Activated CD4-positive, alpha-beta T cell treated with anti-CD3 and anti-CD28 coated beads for 36 hours (primary cell): ENCODE measurements at regions not wholly inside any gene's neighbourhood (a gene's known extent, or its start where the extent isn't known, plus 50 kb on each side); places are given as distances from the start of the nearest gene placed in this dataset.
"Not testable (repeated sequence)": the region's sequence is repeated elsewhere in the genome, so short reads cannot be mapped to it uniquely, and the experiment has no call there.

Experiments used
- ATAC-seq: fragments of 200-7000 bp; cut with Tn5 transposase; one replicate; pipeline ENCODE4 v1.10.0; 2021; ENCODE audit warnings: mild to moderate bottlenecking, moderate library complexity
- CTCF ChIA-PET: fragments of 350-600 bp; sonication (Branson Sonifier 250); formaldehyde crosslinking; loops from one replicate; lab custom pipeline; 2021; ENCODE audit warnings: antibody characterized with exemption; lab: Charles Lee
- POLR2A ChIA-PET: fragments of 350-600 bp; sonication (Branson Sonifier 250); formaldehyde crosslinking; loops from one replicate; lab custom pipeline; 2021; ENCODE audit warnings: antibody characterized with exemption, inconsistent platforms; lab: Charles Lee
- DNase-seq: peaks from one replicate; pipeline ENCODE4 v3.0.0-alpha.2; 2020
- H3K27ac Mint-ChIP-seq: one replicate; pipeline ENCODE4 v1.8.0; 2021; ENCODE audit warnings: mixed read lengths
- H3K27me3 Mint-ChIP-seq: one replicate; pipeline ENCODE4 v1.8.0; 2021; ENCODE audit warnings: mixed read lengths
- H3K36me3 Mint-ChIP-seq: one replicate; pipeline ENCODE4 v1.8.0; 2021; ENCODE audit warnings: low read depth, mixed read lengths
- H3K4me1 Mint-ChIP-seq: one replicate; pipeline ENCODE4 v1.8.0; 2021; ENCODE audit warnings: mixed read lengths
- H3K4me3 Mint-ChIP-seq: one replicate; pipeline ENCODE4 v1.8.0; 2021; ENCODE audit warnings: mild to moderate bottlenecking, moderate library complexity, mixed read lengths
- H3K9me3 Mint-ChIP-seq: one replicate; pipeline ENCODE4 v1.8.0; 2021; ENCODE audit warnings: low read depth, mixed read lengths
- intact Hi-C, 2 experiments: fragments of 100-400 bp; cut with DNase I in 1 of 2; cut with micrococcal nuclease in 1 of 2; formaldehyde crosslinking; loops; one replicate each; pipeline versions ENCODE4 v1.14.2 to v1.15.1; 2022 to 2024; cut with DNase I, micrococcal nuclease

DNA sequence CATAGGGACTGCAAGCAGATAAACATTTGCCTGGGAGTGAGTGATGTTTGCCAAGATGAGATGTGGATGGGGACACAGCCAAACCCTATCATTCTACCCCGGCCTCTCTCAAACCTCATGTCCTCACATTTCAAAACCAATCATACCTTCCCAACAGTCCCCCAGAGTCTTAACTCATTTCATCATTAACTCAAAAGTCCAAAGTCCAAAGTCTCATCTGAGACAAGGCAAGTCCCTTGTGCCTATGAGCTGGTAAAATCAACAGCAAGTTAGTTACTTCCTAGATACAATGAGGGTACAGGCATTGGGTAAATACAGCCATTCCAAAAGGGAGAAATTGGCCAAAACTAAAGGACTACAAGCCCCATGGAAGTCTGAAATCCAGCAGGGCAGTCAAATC, 822.9 kb upstream of the SPRY2 start:
- H3K36me3 Mint-ChIP-seq, H3K27ac Mint-ChIP-seq, POLR2A ChIA-PET, H3K27me3 Mint-ChIP-seq, CTCF ChIA-PET, H3K9me3 Mint-ChIP-seq, intact Hi-C loops, H3K4me3 Mint-ChIP-seq, ATAC-seq, H3K4me1 Mint-ChIP-seq, DNase-seq: not testable (repeated sequence)

DNA sequence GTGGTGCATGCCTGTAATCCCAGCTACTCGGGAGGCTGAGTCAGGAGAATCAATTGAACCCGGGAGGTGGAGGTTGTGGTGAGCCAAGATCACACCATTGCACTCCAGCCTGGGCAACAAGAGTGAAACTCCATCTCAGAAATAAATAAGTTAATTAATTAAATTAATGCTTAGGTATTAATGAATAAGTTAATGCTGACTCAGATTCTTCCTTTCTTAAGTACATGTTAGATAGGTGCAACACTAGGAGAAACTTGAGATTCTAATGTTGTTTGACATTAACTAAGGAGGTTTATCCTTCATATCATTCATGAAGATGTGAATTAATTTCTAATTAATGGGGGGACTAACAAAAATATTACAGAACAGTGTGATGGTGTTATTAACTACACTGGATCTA, 812.6 kb upstream of the SPRY2 start:
- DNase-seq: no peak
- ChIA-PET CTCF (no interaction called here), POLR2A (no interaction called here)
- H3K4me3 Mint-ChIP-seq: no peak overlapping the region
- peaks cover 4% of the 10 kb centered on the region for H3K9me3 Mint-ChIP-seq
- no peaks in the 10 kb centered on the region for H3K4me1 Mint-ChIP-seq
- H3K27me3 Mint-ChIP-seq: no peaks in the 10 kb centered on the region
- ATAC-seq: no peak
- H3K36me3 Mint-ChIP-seq: no peaks in the 10 kb centered on the region
- H3K27ac Mint-ChIP-seq: no peak overlapping the region
- intact Hi-C loops: no loop called here

DNA sequence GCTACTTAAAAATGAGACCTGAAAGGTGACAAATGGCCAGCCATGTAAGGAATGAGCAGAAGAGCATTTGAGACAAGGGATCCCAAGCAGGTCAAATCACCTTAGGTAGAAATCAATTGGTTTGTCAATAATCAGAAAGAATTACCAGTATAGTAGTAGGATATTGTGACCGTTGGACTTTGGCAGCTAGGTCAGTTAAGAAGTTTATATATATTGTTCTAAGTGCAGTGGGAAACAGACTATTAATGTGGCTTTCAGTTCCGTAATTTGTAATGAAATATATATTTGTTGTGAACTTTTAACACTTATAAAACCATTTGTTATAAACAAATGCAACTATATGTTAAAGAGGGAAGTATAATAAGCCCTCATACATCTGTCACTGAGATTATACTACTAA, 807.9 kb upstream of the SPRY2 start:
- DNase-seq: no peak
- Mint-ChIP-seq H3K4me1 (no peaks in the 10 kb centered on the region), H3K27ac (no peak overlapping the region), H3K36me3 (no peaks in the 10 kb centered on the region), H3K27me3 (no peaks in the 10 kb centered on the region), H3K9me3 (peaks cover 10% of the 10 kb centered on the region), H3K4me3 (no peak overlapping the region)
- CTCF ChIA-PET: no interaction called here
- intact Hi-C loops: no loop called here
- ATAC-seq: no peak
- POLR2A ChIA-PET: no interaction called here

DNA sequence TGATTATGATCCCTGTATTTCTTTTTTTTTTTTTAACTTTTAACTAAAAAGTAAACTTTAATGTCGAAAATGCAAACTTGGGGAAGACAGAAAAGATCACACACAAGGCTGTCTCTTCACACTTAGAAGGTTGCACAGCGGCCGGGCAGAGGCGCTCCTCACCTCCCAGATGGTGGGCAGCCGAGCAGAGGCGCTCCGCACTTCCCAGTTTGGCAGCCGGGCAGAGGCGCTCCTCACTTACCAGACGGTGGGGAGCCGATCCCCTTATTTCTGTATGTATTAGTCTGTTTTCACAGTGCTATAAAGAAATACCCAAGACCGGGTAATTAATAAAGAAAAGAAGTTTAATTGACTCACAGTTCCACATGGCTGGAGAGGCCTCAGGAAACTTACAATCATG, 805.6 kb upstream of the SPRY2 start:
- intact Hi-C loops, H3K4me1 Mint-ChIP-seq, DNase-seq, POLR2A ChIA-PET, H3K36me3 Mint-ChIP-seq, H3K27ac Mint-ChIP-seq, CTCF ChIA-PET, H3K4me3 Mint-ChIP-seq, H3K27me3 Mint-ChIP-seq, ATAC-seq: not testable (repeated sequence)
- H3K9me3 Mint-ChIP-seq: peaks cover 10% of the 10 kb centered on the region

DNA sequence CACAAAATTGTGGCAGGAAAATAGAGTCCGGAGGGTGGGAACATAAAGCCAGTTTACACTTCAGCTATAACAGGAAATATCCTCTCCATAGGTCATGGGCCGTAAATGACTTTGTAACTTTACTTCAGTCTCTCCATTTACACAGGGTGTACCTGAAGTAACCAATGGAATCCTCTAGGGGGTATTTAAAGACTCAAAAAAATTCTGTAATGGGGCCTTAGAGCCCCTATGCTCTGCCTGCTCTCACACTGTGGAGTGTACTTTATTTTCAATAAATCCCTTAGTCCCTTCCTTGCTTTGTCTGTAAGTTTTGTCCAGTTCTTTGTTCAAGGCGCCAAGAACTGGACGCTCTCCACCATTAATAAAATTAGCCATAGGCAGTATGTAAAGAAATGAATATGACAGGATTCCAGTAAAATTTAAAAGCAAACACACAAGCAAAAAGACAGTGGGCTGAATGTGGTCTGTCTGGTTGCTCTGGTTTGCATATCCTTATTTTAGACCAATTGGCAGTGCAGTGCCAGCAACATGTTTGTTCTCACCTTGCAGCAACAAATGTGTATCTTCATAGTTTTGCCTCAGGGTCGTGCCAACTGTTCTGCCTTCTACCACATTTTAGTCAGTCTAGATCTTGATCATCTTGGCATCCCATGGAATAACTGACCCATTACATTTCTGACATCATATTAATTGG, 801.5 kb upstream of the SPRY2 start:
- Mint-ChIP-seq H3K36me3 (no peaks in the 10 kb centered on the region), H3K27me3 (no peaks in the 10 kb centered on the region), H3K4me3 (no peak overlapping the region), H3K4me1 (no peaks in the 10 kb centered on the region), H3K9me3 (peaks cover 12% of the 10 kb centered on the region), H3K27ac (no peak overlapping the region)
- intact Hi-C loops: no loop called here
- ChIA-PET POLR2A (no interaction called here), CTCF (no interaction called here)
- ATAC-seq (no peak), DNase-seq (no peak)

DNA sequence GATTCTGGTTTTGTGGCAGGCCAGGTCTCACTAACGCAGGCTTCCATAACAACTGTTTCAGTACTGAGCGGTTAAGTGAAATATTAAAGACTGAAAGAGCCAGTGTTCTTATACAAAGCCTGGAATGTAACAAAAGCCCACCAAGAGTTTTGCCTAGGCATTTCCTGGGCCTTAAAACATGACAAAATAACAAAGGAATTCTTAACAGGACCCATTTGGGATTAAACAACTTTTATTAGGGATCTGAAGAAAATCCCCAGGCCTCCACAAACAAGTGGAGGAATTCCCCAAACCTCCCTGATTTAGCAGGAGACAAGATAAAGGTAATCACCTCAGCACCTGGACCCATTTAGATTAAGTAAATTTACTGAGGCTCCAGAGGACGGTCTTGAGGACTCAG, 799.7 kb upstream of the SPRY2 start:
- intact Hi-C loops: no loop called here
- H3K36me3 Mint-ChIP-seq: no peaks in the 10 kb centered on the region
- H3K4me1 Mint-ChIP-seq: no peaks in the 10 kb centered on the region
- no peaks in the 10 kb centered on the region for H3K27me3 Mint-ChIP-seq
- POLR2A ChIA-PET: no interaction called here
- H3K9me3 Mint-ChIP-seq: peaks cover 7% of the 10 kb centered on the region
- CTCF ChIA-PET: no interaction called here
- ATAC-seq (no peak), DNase-seq (no peak)
- no peak overlapping the region for H3K4me3 Mint-ChIP-seq
- H3K27ac Mint-ChIP-seq: no peak overlapping the region

DNA sequence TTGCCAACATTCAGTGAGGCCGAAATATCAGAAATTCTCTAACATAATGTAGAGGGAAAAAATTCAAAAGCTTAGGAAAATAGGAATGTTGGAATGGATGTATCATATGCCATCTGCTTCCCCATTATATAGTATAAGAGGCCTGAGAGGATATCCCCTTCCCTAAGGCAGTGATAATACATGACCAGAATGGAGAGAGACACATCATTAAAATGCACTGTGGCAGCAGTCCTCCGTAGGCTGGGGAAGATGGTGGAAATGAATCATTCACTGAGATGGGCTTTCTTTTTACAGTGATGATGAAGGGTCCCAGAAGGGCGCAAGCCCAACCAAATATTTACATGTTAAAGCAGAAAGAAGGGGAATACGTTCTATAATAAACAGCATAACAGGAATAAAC, 799.1 kb upstream of the SPRY2 start:
- ChIA-PET CTCF (no interaction called here), POLR2A (no interaction called here)
- no peaks in the 10 kb centered on the region for H3K27me3 Mint-ChIP-seq
- DNase-seq: no peak
- H3K9me3 Mint-ChIP-seq: peaks cover 5% of the 10 kb centered on the region
- intact Hi-C loops: loop anchor here in 1 of 2 experiments (10.0 kb wide), 1 partner anchor 735 kb away; no protein-coding TSS in a partner anchor
- no peak overlapping the region for H3K27ac Mint-ChIP-seq
- ATAC-seq: no peak
- no peak overlapping the region for H3K4me3 Mint-ChIP-seq
- no peaks in the 10 kb centered on the region for H3K36me3 Mint-ChIP-seq
- H3K4me1 Mint-ChIP-seq: no peaks in the 10 kb centered on the region

DNA sequence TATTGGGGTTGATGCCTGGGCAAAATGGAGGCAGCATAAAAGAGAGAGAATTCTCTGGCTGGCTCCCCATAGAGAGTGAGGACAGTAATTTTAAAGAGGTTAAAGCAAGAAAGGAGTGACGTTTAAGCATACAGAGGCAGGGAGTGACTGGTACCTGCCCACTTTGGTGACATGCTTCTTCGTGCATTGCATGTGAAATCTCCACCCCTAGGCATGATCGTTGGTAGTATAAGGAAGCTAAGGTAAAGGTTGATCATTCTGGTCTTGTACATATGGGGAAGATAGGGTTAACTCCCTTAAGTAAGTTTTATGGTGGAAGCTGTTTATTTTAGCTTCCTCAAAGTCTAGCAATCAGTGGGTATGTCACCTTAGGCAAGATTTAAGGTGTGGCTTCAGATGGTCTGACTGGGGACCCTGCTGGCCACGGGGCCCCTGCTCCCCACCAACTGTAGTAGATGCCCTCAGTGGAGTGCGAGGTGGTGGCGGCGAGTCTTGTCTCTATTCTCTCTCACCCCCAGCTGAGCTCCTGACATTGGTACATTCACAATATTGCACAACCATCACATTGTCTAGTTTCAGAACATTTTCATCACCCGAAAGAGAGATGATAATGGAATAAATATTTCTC, 797.5 kb upstream of the SPRY2 start:
- CTCF ChIA-PET: no interaction called here

DNA sequence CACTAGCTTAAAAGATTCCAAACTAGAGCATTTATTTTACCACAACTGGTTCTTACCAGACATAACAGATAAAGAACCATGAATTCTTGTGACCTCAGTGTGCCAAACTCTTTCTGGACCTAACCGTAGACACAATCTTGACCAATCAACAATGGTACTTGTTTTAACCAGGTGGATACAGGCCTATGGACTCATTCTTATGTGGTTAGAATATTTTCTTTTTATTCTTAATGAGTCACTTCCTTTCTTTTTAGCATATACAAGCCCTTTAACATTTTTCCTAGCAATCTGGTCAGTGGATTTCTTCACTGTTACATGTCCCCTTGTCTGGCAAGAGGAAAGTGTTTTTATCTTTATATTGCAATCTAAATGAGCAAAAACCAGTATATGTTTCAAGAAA, 792.1 kb upstream of the SPRY2 start:
- no peaks in the 10 kb centered on the region for H3K36me3 Mint-ChIP-seq
- DNase-seq (no peak), ATAC-seq (no peak)
- no peaks in the 10 kb centered on the region for H3K4me1 Mint-ChIP-seq
- no peaks in the 10 kb centered on the region for H3K27me3 Mint-ChIP-seq
- ChIA-PET CTCF (no interaction called here), POLR2A (no interaction called here)
- no peak overlapping the region for H3K4me3 Mint-ChIP-seq
- intact Hi-C loops: loop anchor here in 1 of 2 experiments (10.0 kb wide), 1 partner anchor 728 kb away; no protein-coding TSS in a partner anchor
- no peak overlapping the region for H3K27ac Mint-ChIP-seq
- H3K9me3 Mint-ChIP-seq: no peaks in the 10 kb centered on the region

More for the DNA sequence above, 797.5 kb upstream of the SPRY2 start:
- Mint-ChIP-seq H3K9me3 (peaks cover 5% of the 10 kb centered on the region), H3K36me3 (no peaks in the 10 kb centered on the region), H3K27me3 (no peaks in the 10 kb centered on the region), H3K27ac (no peak overlapping the region), H3K4me3 (no peak overlapping the region), H3K4me1 (no peaks in the 10 kb centered on the region)
- POLR2A ChIA-PET: no interaction called here
- no peak for DNase-seq
- intact Hi-C loops: loop anchor here in 1 of 2 experiments (10.0 kb wide), 1 partner anchor 734 kb away; no protein-coding TSS in a partner anchor
- no peak for ATAC-seq

DNA sequence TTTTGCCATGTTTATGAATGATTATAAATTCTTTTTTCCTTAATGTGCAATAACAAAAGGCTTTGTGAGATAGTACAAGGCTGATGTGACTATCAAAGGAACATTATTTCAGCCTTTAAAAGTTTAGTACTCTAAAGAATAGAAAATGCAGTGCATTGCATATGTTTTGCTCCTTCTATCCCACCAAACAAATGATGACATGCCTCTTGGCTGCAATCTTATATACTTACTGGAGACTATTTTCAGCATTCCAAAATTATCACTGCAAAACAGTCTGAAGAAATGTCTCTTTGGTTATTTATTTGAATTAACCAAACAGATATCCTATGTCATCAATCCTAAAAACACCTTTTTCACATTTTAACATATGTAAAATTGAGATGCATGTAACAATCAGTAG, 776.5 kb upstream of the SPRY2 start:
- DNase-seq: no peak
- POLR2A ChIA-PET: no interaction called here
- CTCF ChIA-PET: no interaction called here
- intact Hi-C loops: no loop called here
- Mint-ChIP-seq H3K4me3 (no peak overlapping the region), H3K27me3 (no peaks in the 10 kb centered on the region), H3K27ac (no peak overlapping the region), H3K36me3 (no peaks in the 10 kb centered on the region), H3K4me1 (no peaks in the 10 kb centered on the region), H3K9me3 (no peaks in the 10 kb centered on the region)
- no peak for ATAC-seq

DNA sequence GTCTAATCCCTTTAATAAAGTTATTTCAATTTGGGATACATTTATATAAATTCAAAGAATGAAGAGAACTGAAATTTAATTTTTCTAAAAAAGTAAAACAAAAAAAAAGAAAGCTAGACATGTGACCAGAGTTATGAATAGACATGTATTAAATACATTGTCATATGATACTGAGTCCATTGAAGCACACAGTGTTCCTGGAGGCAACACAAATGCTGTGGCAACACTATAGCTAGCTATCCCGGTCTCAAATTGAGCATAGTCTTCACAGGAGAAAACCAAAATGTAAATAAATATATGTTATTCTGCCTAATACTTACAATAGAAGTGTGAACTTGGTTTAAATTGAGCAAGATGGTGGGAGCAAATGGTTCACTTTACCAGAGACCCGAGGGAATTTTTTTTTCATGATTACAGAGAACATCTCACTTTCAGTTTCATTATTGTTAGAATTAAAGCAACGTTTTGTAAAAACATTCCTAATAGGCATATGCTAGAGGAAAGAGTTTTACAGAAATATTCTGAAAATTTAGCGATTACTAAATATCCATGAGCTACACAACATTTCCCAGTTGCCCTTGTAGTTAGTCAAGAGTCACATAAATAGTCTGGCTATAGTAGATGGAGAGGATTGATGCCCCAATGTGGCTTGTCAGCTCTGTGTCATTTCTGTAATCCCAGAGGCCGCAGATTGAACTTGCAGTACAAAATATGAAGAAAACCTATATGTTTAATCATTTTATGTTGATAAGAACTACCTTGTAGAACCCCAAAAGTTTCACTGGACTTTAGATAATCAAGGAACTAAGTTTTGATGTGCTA, 775.7 kb upstream of the SPRY2 start:
- intact Hi-C loops: no loop called here

More for the DNA sequence above, 775.7 kb upstream of the SPRY2 start:
- H3K27ac Mint-ChIP-seq: no peak overlapping the region
- no peaks in the 10 kb centered on the region for H3K4me1 Mint-ChIP-seq
- H3K27me3 Mint-ChIP-seq: no peaks in the 10 kb centered on the region
- DNase-seq (no peak), ATAC-seq (no peak)
- H3K36me3 Mint-ChIP-seq: no peaks in the 10 kb centered on the region
- POLR2A ChIA-PET: no interaction called here
- CTCF ChIA-PET: interaction anchor here (0.5 kb wide), 1 partner anchor 603 kb away, joined by 3 read pairs; no protein-coding TSS in a partner anchor
- H3K4me3 Mint-ChIP-seq: no peak overlapping the region
- H3K9me3 Mint-ChIP-seq: no peaks in the 10 kb centered on the region
